C4-2B (cell line): ENCODE measurements at regions not wholly inside any gene's neighbourhood (a gene's known extent, or its start where the extent isn't known, plus 50 kb on each side); places are given as distances from the start of the nearest gene placed in this dataset.

Experiments
- H3K27ac ChIP-seq: fragments of 450-650 bp; 2 replicates; pipeline ENCODE4 v1.5.1; 2017
- ZFX ChIP-seq: fragments of 450-650 bp; IDR thresholded peaks from 2 replicates; pipeline ENCODE4 v1.6.1; 2017
- TF ChIP-seq, protein P1 (sequence below): fragments of 450-650 bp; conservative IDR thresholded peaks from 2 replicates; pipeline ENCODE4 v1.5.1; 2017; ENCODE audit warnings: mild to moderate bottlenecking

GRCh38 chr1:24995661-24996060 lies 65.6 kb upstream of the RUNX3 start:
- no peak overlapping the region for H3K27ac ChIP-seq
- TF ChIP-seq ZFX: no peak
- TF ChIP-seq, protein P1, sequence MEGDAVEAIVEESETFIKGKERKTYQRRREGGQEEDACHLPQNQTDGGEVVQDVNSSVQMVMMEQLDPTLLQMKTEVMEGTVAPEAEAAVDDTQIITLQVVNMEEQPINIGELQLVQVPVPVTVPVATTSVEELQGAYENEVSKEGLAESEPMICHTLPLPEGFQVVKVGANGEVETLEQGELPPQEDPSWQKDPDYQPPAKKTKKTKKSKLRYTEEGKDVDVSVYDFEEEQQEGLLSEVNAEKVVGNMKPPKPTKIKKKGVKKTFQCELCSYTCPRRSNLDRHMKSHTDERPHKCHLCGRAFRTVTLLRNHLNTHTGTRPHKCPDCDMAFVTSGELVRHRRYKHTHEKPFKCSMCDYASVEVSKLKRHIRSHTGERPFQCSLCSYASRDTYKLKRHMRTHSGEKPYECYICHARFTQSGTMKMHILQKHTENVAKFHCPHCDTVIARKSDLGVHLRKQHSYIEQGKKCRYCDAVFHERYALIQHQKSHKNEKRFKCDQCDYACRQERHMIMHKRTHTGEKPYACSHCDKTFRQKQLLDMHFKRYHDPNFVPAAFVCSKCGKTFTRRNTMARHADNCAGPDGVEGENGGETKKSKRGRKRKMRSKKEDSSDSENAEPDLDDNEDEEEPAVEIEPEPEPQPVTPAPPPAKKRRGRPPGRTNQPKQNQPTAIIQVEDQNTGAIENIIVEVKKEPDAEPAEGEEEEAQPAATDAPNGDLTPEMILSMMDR: no peak

GRCh38 chr1:24995140-24995539 lies 65.1 kb upstream of the RUNX3 start:
- no peak overlapping the region for H3K27ac ChIP-seq
- TF ChIP-seq ZFX: no peak
- TF ChIP-seq, protein P1: no peak

GRCh38 chr1:24993871-24994580 lies 64.0 kb upstream of the RUNX3 start:
- H3K27ac ChIP-seq: no peak overlapping the region
- TF ChIP-seq ZFX: no peak
- TF ChIP-seq, protein P1: no peak

- H3K27ac ChIP-seq: no peak overlapping the region
- TF ChIP-seq, protein P1: no peak
- no peak for TF ChIP-seq ZFX
Measured at GRCh38 chr1:24992761-24993211, 62.7 kb upstream of the RUNX3 start.

DNA sequence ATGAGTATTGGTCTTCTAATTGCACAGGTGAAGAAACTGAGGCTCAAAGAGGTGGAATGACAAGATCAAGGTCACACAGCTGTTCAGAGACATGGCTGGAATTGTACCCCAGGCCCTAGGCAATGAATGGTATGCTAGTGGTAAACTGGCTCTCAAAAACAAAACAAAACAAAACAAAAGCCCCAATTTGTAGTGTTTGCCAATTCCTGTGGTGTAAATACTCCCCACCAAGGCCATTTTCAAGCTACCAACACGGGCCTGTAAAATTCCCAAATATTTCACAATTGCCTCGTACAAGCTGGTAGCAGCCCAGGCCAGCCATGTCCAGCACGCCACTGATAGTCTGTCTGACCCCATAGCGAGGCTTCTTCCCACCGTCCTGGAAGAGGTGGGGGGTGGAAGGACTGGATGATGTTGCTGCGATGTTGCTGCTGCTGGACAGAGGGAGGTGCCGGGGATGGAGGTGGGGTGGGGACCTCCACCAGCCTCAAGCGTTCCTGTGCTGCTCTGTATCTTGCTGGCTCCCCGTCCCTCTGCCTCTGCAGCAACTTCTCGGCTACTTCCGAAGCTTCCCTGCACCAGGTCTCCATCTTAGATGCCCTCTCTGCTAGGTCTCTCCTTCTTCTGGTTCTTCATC lies 62.2 kb upstream of the RUNX3 start:
- H3K27ac ChIP-seq: no peak overlapping the region

DNA sequence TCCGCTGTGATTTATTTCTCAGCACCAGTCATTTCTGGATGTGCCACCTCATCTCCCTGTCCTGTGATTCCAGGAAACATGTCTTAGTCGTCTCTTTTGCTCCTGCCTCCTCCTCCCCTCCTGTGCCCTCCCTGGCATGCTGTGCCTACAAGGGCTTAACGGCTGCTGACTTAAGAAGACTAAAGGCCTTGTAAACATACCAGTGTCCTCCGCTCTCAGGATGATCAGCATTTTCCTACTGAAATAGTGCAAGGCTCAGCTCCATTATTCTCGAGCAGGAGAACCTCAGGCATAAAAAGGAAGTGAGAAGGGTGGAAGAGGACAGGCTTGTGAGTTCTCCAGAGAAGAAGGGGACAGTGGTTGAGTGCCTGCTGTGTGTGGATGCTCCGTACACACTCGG lies 61.6 kb upstream of the RUNX3 start:
- TF ChIP-seq ZFX: no peak
- TF ChIP-seq, protein P1: no peak
- no peak overlapping the region for H3K27ac ChIP-seq

More for the DNA sequence above, 62.2 kb upstream of the RUNX3 start:
- TF ChIP-seq, protein P1: no peak
- TF ChIP-seq ZFX: no peak

- TF ChIP-seq, protein P1: no peak
- no peak for TF ChIP-seq ZFX
- H3K27ac ChIP-seq: no peak overlapping the region
Measured at GRCh38 chr1:24990779-24991641, 60.9 kb upstream of the RUNX3 start.
